ENCODE measurements at regions not wholly inside any gene's neighbourhood (a gene's known extent, or its start where the extent isn't known, plus 50 kb on each side); places are given as distances from the start of the nearest gene placed in this dataset.

DNA sequence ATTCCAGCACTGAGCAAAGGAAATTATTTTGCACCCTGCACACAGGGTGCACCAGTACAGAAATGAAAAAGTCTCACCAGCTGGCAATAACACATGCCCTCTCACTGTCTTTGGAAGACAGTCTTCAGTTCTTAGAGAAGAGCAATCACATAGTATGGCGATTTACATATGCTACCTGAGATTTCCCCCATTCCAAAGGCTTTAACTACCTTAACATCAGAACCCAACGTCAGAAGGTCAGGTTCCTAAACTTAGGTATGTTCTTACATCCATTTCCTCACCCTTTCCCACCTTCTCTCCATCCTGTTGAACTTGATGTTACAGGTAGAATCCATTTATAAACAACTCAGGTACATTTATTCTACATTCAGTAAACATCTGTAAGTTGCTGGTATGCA lies 167.8 kb downstream of the PAWR start:
- TF ChIP-seq POLR2AphosphoS5 (IDR thresholded peaks at IDR 0.05; ENCODE audit: low read depth, low read length) (no peak), TAF1 (IDR thresholded peaks at IDR 0.05; ENCODE audit: borderline replicate concordance, insufficient read depth, low read length) (no peak), SIN3A (IDR thresholded peaks at IDR 0.05; ENCODE audit: borderline replicate concordance, insufficient read depth, low read length) (no peak)
- TF ChIP-seq, protein P1, sequence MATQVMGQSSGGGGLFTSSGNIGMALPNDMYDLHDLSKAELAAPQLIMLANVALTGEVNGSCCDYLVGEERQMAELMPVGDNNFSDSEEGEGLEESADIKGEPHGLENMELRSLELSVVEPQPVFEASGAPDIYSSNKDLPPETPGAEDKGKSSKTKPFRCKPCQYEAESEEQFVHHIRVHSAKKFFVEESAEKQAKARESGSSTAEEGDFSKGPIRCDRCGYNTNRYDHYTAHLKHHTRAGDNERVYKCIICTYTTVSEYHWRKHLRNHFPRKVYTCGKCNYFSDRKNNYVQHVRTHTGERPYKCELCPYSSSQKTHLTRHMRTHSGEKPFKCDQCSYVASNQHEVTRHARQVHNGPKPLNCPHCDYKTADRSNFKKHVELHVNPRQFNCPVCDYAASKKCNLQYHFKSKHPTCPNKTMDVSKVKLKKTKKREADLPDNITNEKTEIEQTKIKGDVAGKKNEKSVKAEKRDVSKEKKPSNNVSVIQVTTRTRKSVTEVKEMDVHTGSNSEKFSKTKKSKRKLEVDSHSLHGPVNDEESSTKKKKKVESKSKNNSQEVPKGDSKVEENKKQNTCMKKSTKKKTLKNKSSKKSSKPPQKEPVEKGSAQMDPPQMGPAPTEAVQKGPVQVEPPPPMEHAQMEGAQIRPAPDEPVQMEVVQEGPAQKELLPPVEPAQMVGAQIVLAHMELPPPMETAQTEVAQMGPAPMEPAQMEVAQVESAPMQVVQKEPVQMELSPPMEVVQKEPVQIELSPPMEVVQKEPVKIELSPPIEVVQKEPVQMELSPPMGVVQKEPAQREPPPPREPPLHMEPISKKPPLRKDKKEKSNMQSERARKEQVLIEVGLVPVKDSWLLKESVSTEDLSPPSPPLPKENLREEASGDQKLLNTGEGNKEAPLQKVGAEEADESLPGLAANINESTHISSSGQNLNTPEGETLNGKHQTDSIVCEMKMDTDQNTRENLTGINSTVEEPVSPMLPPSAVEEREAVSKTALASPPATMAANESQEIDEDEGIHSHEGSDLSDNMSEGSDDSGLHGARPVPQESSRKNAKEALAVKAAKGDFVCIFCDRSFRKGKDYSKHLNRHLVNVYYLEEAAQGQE (IDR thresholded peaks at IDR 0.05; ENCODE audit: insufficient read depth in 1 of 2, low read depth in 2 of 2, low read length in 2 of 2), result no peak
